ENCODE measurements at regions not wholly inside any gene's neighbourhood (a gene's known extent, or its start where the extent isn't known, plus 50 kb on each side); places are given as distances from the start of the nearest gene placed in this dataset.

DNA sequence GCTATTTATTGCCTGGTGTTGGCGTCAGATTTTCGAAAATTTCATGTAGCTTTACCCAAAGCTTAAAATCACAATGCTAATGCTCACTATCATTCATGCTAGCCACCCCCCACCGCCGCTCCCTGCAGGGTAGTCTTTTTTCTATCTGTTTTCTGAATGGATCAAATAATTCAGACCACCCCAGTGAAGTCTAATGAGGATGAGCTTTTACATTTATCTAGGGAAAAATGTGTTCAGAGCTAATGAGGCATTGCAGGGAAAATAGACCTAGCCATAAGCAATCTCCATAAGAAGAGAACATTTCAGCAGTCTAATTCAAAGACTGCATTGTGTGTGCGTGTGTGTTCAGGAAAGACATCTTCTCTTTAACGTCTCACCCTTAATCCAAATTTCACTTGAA, 533.0 kb upstream of the PRMT6 start:
- DNase-seq = no peak

DNA sequence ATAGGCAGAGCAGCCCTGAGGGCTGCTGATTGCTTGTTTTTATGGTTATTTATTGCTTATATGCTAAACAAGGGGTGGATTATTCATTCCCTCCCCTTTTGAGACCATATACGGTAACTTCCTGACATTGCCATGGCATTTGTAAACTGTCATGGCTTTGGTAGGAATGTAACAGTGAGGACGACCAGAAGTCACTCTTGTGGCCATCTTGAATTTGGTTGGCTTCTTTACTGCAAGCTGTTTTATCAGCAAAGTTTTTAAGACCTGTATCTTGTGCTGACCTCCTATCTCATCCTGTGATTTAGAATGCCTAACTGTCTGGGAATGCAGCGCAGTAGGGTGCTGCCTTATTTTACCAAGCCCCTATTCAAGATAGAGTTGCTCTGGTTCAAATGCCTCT, 531.8 kb upstream of the PRMT6 start:
- DNase-seq = no peak

DNA sequence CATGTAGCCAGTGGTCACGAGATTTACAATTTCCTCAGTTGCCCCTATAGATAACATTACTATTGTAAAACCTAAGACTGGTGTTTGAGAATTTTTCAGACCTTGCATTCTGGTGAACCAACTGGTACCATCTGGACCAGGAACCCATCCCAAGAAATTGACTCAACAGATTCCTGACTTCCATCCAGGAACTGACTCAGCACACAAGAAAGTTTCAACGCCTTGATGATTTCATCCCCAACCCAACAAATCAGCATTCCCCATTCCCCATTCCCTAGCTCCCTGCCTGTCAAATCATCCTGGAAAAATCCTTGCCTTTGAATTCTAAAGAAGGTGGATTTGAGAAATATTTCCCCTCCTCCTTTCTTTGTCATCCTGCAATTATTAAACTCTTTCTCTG, 529.8 kb upstream of the PRMT6 start:
- no peak for DNase-seq

DNA sequence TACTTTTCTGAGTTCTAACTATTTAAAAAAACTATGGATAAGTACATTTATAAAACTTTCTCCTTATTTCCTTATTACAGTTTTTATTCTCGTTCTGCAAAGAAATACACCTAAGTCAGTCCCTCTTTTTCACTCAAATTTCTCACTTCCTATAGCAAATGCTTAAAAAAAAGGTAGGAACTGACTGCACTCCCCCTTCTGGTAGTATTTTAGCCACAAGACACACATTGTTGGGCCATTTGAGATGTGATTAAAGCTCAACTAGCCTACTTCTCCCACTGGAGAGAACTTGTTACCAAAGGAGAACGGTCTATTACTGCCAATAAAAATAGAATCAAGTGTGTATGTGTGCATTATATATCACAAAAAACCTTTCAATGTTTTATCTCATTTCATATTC, 521.9 kb upstream of the PRMT6 start:
- DNase-seq = no peak

DNA sequence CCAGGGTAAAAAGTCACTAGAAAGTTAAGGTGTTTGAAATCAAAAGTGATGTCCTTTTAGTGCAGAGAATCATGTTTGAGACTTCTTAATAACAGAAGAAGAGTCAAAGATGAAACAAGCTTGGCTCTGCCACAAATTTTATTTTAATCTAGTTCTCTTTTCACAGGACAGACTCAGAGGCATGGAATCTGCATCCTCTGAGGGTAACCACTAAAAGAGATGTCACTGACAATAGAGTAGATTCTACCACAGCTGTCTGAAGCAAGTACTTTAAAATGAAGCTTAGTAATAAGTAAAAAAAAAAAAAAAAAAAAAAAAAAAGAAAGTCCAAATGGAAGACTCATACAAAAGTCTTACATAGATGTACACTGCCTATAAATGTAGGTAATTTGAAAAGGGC, 519.7 kb upstream of the PRMT6 start:
- no peak for DNase-seq

DNA sequence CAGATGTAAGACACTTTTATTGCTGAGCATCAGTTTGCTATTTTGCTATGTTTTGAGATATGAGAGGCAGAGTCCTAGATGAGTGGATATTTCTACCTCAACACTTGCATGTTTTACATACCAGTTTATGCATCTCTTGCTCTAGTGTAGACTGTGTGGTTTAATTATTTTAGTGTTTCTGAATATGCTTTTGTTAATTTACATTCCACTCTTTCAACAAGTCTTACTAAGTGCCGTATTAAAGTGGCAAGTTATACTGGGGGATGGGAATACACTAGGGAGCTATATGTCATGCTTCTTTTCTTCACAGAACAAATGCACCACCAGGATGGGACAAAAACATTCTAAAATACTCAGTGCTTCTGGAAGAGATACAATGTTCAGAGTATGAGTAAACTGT, 507.7 kb upstream of the PRMT6 start:
- DNase-seq = no peak

DNA sequence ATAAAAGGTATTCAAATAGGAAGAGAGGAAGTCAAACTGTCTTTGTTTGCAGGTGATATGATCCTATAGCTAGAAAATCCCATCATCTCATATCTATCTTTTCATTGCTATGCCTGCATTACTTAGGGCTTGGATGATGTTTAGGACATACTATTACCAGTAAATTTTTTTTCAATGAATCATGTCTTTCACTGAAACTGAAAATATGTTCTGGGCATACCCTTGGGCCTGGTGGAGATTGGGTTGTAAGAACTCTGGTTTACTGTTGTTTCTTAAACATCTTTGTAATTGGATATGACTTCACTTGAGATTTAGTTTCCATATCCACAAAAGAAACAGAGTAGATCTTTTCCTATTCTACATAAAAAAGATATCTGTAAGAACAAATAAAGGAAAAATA, 502.2 kb upstream of the PRMT6 start:
- DNase-seq = no peak

DNA sequence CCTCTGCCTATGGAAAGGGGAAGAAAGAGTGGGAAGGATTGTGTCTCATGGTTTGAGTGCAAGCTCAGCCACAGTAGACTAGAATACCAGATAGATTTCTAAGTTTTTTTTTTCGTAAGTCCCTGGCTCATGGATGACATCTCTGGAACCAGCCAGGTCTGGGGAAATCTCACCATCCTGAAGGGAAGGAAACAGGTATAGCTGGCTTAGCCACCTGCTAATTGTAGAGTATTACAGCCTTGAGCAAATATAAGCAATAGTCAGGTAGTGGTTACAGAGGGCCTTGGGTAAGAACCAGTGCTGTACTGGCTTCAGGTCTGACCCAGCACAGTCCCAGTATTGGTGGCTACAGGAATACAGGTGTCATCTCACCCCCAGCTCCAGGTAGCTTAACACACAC, 500.9 kb upstream of the PRMT6 start:
- DNase-seq = no peak

DNA sequence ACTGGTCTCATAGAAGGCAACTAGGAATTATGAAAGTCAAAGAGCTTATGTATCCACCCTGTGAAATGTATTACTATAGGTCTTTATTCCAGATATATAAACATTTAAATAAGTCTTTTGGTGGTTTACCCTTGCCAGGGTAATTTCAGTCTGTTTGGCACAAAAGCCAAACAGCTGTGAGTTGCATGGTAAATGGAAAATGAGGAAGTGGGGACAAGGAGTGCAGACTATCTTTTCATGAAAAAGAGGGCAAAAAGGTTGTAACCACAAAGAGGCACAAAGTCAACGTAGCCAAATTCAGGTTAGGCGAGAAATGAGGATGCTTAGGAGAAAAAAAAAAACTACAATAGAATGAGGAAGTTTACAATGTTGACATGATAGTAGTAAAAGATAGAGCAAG, 492.3 kb upstream of the PRMT6 start:
- DNase-seq = no peak

DNA sequence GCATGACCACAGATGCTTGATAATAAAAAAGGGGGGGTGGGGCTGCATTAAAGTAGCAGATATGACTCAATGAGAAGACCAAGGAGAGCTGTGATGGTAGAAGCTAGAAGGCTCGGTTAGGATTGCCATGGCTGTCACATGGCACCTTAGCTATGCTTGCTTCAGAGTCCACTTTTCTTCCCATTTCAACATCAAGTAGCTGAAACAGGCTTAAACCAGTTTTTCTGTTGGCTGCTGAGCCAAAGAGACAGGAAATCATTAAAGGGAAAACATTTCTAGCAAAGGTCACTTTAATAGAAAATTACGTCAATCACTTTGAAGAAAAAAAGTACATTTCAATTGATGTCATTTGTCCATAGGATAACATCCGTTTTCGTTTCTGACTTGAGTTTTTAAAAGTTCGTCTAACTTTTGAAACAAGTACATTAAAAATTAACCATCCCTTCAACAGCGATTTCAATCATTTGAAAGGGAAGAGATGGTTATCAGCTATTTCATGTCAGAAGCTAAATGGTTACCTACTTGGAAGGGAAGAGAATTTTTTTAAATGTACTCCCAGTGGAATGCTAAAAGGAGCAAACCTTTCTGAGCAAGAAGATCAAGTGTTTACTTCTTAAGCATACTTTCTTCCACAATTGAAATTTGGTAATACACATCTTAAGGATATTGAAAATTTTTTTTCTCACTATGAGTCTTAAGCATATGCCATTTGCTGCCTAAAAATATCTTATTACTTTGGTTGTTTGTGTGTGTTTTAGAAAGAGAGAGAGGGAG, 488.1 kb upstream of the PRMT6 start:
- no peak for DNase-seq

DNA sequence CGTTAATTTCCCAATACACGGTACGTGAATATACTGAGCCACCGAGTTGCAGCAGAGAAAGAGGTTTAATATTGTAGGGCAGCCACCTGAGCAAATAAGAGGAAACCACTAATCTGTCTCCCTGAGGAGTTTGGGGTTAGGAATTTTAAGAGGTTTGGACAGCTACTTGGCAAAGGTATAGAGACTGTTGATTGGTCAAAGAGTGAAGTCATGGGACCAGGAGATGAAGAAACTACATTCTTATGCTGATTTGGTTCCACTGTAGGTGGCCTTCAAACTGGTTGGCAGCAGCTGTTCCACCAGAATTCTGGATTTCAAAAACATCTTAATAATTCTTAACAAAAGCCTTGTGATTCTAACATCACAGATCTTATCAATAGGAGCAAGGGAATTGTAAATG, 485.4 kb upstream of the PRMT6 start:
- DNase-seq = no peak

DNA sequence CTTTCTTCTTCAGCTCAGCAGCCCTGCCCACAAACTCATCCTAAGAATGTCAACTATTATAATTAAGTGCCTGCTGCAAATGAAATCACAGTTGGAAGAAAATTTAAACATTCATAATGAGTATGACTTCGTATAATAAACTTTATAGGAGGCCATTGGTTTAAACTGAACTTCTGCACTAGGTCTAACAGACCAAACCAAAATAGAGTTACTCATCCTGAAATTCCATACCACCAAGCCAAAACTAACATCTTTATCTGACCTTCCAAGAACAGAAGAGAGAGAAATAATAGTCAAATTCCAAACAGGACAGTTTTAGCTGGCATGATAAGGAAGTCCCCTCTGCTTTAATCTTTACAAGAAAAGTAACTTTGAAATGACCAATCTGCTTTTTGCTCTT, 472.4 kb upstream of the PRMT6 start:
- DNase-seq = no peak

DNA sequence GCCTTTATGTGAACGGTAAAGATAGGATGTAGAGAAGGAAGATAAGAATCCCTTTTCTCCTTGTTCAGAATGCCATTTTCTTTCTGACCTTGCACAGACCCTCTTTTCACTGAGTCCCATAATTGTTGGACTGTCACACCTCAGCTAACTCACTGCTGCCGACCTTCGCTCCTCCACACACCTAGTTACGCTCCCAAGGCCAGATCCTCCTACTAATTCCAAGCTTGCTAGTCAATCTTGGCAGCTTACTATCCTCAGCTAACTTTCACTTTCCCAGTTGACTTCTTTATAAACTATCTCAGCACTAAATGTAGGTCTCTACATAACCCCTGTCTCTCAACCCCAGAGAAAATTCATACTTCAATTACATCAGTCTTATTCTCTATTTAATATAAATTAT, 471.8 kb upstream of the PRMT6 start:
- no peak for DNase-seq

DNA sequence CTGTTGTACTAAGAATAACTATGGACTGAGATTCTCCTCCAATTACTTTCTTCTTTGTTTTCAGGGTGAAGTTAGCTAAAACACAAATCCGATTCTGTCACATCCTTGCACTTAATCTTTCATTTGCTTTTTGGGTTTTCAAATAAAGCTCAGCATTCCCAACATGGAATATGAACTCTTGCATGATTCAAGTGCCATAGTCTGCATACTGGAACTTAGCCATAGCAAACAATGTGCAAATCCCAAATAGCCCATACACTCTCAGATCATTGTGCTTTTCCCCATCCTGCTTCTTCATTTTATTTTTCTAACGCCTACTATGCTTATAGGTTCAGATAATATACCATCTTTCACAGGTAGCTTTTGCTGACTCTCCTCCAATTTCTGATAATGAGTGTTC, 455.8 kb upstream of the PRMT6 start:
- DNase-seq = no peak

DNA sequence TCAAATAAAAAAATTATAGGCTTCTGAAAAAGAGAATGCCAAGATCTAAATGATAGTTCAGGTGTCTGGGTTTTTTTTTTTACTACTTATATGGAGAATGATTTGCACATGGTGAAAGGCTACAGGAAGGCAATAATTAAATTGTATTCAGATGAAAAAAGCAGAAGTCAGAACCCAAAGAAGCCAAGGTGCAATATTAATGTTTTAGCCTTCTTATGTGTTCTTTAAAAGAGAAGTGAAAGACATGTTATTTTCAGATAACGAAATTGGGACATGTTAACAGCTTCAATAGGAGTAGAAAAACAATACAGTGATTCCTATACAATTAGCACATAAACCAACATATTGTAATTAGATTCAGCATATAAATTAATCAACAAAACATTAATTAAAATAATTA, 452.9 kb upstream of the PRMT6 start:
- DNase-seq = no peak

DNA sequence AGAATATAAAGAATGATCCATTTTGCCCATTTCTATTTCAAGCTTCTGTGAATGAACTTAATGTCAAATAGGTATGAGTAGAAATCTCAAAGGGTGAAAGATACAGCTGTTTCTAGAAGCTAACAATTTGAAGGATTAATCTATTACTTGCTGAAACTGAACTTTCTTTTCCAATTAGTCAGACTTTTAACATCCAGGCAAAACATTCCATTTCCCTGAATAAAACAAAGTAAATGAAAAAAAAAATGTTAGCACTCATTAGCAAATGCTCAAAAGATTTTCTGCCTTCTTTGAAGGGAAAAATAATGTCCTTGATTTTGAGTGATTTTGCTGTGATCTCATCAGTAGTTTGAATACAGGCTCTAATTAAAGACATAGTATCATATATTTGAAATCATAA, 447.6 kb upstream of the PRMT6 start:
- no peak for DNase-seq

DNA sequence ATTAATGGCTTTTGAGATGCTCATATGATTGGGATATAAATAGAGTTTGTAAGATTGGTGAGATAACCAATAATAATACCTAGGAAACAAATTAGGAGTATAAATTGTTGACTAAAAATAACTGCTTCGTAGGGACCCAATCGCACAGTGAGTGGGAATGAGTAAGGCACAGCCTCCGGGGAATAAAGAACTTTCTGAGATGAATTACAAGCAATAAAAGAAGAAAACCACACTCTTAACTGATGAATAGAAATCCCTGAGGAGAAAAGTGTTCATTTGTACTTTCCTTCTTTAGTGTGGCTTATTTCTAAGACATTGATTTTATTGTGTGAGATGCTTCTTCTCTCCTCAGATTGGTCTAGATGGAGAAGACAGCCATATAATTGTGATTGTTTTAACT, 443.4 kb upstream of the PRMT6 start:
- no peak for DNase-seq

DNA sequence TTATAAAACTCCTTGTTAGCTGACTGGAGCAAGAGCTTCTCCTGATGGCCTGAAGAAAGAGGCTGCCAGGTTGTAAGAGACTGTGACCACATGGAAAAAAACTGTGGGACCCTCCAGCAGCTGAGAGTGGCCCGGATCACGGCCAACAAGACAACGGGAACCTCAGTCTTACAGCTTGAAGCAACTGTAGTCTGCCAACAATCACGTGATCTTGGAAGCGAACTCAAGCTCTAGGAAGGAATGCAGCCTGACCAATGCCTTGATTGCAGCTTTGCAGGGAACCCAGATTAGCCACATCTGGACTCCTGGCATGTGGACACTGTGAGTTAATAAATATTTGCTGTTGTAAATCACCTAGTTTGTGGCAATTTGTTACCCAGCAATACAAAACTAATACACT, 442.6 kb upstream of the PRMT6 start:
- no peak for DNase-seq

DNA sequence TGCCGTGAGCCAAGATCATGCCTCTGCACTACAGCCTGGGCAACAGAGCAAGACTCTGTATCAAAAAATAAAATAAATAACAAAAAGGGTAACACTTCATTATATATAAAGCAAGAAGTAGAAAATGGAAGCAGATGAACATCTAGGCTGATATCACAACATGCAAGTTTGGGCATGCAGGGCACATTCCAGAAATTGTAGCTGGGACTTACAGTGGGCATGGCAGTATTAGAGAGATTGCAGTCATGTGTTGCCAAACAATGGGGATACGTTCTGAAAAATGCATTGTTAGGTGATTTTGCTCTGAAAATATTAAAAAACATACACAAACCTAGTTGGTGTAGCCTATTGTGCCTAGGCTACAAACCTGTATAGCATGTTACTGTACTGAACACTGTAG, 441.0 kb upstream of the PRMT6 start:
- no peak for DNase-seq

DNA sequence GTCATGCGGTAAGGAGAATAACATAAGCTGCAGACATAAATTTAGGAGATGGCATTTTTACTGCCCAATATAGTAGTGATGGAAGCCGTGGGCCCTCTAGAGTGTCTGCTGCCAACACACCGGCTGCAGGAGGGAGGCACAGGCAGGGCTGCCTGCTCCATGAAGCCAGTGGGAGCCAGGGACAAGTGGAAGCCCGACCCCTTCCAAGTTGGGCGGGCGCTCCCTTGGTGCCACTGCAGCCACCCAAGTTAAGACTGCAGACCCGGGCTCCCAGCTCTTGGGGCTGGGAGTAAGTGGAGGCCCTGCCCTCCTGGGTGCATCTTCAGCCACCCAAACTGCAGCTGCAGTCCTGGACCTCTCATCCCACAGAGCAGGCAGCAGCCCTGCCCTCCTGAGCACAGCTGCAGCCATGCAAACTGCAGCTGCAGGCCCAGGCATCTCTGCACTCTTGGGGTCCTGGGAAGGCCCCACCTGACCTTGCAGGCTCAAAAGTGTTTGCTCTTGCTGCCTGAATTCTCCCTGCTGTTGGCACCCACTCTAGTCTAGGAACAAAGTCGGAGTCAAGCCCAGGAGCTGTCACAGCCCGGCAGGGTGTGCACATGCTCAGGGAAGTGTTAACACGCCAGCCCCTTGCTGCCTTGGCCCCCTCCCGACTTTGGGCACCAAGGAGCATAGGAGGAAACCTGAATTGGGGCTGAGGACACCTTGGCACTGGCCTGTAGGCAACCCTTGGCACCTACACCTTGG, 437.2 kb upstream of the PRMT6 start:
- no peak for DNase-seq

DNA sequence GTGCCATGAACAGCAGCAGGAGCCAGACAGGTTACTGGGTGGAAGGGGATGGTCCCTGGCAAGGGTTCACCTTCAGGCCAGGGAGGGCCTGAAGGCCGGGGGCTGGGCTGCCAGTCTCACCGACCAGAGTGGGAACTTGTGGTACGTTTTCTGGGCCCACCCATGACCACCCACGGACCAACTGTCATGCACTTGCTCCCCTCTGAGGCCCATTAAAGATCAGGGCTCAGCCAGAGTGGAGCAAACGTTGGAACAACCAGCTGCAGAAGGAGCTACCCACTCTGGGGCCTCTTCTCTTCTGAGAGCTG, 436.7 kb upstream of the PRMT6 start:
- DNase-seq = no peak

DNA sequence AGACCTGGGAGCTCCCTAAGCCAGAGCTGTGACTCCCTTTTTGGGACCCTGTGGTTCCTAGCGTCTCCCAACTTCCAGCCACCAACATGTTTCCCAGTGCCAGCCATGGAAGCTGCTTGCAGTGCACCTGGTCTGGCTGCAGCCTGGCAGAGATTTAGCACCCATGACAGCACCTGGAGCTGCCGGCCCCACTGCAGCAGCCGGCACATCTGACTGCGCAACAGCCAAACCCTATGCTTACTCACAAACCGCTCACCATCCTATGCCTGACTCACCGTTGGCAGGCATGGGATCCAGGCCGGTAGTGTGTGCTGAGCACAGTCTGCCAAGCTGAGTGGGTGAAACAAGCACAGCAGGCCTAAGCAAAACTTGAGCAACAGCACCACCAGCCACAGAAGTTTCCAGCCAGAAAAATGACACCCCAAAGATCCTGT, 435.9 kb upstream of the PRMT6 start:
- DNase-seq = no peak

DNA sequence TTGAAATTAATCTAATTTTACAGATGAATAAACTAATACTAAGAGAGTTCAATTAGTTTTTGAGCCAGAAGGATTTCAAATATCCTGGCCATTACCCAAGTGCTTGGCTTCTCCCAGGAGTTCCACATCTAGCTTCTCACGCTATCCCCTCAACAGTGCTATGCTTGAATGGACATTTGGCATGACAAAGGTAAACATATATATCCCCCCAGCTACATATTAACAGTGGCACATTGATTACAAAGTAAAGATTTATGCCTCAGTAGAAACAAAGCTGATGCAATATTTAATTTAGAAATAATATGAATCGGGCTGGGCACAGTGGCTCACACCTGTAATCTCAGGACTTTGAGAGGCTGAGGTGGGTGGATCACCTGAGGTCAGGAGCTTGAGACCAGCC, 434.6 kb upstream of the PRMT6 start:
- DNase-seq = no peak

DNA sequence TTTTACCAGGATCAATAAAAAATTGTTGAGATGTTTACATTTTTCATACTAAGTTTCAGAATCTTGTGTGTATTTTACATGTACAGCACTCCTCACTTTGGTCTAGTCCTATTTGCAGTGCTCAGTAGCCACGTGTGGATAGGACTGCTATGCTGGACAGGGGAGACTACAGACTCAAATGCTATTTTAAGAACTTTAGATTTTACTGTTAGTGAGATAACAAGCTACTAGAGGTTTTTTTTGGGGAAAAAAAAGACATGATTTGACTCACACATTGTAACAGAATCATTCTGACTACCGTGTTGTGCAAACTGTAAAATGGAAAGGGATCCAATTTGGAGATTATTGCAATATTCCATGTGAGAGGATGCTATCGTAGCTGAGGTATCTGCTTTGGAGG, 418.9 kb upstream of the PRMT6 start:
- no peak for DNase-seq

DNA sequence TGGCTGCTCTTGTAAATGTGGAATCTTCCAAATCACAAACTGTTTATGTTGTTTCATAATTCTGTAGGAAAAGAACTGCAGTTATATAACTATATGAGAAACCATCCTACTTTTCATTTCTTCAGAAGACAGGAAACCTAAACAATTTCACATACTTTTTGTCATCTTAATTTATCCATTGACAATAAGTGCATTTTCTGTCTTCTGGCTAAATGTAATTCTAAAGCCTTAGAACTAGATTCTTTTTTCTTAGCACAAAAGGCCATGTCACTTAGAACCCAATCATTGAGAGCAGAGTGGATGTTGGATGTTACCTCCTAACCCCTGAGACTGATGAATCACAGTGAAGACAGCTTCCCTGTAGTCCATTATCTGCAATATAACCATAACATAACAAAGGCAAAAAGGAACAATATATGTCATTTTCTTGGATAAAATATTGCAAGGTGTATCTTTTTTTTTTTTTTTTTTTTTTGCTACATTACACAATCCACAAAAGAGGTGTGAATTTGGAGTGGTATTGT, 410.2 kb upstream of the PRMT6 start:
- no peak for DNase-seq

Data from DMS 273 treated with DMSO at 0.1 percent for 48 hours (cell line).